GM18907 (cell line): ENCODE measurements at regions not wholly inside any gene's neighbourhood (a gene's known extent, or its start where the extent isn't known, plus 50 kb on each side); places are given as distances from the start of the nearest gene placed in this dataset.
"Not testable (repeated sequence)": the region's sequence is repeated elsewhere in the genome, so short reads cannot be mapped to it uniquely, and the experiment has no call there.

Source experiments
- ATAC-seq: cut with Tn5 transposase; IDR thresholded peaks from one replicate; pipeline ENCODE4 v1.9.1; 2021; ENCODE audit warnings: mild to moderate bottlenecking, moderate library complexity; ENCODE audit not compliant: unreplicated experiment

DNA sequence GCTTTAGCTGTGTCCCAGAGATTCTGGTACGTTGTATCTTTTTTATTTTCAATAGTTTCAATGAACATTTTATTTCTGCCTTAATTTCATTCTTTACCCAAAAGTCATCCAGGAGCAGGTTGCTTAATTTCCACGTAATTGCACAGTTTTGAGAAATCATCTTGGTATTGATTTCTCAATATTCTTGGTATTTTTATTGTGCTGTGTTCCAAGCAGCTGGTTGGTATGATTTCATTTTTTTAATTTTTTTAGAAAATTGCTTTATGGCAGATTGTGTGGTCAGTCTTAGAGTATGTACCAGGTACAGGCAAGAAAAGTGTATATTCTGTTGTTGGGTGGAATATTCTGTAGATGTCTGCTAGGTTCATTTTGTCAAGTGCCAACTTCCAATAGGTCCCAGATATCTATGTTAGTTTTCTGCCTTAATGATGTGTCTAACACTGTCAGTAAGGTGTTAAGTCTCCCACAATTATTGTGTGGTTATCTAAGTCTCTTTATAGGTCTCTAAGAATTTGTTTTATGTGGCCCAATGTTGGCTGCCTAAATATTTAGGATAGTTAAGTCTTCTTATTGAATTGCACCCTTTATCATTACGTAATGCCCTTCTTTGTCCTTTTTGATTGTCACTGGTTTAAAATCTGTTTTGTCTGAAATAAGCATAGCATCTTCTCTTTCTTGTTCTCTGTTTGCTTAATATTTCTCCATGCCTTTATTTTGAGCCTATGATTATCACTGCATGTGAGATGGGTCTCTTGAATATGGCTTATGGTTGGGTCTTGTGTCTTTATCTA is 366.9 kb upstream of the IRAK1BP1 start:
- no peak for ATAC-seq

DNA sequence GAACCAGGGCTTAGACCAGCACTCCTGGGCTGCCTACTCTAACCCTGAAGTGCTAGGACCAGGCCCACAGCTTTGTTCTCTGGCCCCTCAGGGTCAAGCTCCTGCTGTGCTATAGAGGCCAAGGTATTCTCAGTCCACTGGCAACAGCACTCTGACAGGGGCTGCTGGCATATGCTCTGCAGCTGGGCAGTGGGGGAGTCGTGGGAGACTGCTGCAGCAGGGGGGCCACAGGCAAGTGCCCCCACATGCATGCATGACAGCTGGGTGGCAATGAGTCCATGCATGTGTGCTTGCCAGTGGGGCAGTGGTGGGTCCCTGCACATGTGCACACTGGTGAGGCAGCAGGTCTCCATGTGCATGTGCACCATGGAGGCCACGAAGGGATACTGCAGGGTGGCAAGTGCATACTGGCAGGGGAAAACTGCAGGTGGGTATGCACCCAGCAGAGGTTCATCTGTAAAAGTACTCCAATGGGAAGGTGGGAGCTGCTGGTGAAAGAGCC is 364.9 kb upstream of the IRAK1BP1 start:
- ATAC-seq = no peak

DNA sequence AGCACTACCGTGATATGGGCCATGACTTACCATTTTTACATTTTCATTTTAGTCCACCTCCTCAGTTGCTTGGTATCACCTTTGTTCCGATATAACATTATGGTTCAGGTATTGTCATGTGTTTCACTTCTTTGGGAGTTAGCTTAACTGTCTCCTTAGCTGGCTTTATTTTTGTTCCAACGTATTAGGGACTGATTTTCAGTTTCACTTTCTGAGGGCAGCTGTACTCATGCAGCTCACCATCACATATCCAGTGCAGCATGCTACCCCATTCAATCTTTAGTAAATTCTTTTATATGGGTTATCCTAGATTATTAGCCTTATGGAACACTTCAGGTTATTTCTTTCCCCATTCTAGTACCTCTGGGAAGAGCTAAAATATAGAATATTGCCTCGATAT is 362.2 kb upstream of the IRAK1BP1 start:
- ATAC-seq = no peak

DNA sequence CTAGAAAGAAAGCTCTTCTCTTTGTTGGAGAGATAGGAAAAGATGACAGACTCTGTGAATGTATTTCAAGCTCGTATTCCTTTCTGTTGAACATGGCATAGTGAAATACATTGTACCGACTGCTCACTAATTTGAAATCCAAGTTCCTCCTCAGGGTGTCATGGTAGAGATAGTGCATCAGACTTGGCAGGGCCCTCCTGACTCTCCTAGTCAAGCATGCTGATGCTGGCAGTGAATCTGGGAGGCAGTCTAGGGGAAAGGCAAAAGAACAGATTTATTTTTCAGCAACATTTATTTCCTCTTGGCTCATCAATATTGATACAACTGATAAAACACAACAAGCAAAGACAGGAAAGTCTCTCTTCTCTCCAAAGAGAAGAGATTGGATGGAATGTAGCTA is 356.3 kb upstream of the IRAK1BP1 start:
- ATAC-seq = no peak

DNA sequence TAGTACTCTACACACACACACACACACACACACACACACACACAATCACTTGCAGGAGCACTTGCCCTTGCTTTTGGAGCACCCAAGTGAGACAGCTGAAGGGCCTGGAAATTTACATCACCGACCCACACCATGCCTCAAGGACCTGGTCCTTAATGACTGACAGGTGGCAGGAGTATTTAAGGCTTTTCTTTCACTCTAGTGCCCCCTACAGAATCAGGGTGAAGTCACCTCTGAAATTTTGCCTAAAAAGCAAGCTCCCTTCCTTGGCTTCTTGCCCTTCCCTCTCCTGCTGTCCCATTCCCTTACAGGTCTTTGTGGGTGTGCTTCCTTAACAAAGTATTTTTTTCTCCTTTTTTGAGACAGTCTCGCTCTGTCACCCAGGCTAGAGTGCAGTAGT is 353.5 kb upstream of the IRAK1BP1 start:
- ATAC-seq = no peak

DNA sequence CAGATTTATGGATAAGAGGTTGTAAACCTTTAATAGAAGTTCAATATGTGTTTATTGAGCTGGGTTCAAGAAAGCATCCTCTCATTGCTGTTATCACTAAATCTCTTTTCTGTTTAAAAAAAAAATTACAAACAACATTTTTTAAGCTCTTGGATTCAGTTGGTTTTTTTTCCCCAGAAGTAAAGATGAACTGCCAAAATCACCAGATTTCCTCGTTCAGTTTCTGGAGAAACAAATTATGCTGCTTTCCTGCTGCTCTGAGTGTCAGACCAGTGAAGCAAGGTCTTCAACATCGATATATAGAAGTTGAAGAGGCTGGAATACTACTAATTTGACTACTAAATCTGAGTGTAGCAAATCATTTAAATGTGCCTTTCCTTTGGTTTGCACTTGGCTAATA is 352.1 kb upstream of the IRAK1BP1 start:
- ATAC-seq = no peak

DNA sequence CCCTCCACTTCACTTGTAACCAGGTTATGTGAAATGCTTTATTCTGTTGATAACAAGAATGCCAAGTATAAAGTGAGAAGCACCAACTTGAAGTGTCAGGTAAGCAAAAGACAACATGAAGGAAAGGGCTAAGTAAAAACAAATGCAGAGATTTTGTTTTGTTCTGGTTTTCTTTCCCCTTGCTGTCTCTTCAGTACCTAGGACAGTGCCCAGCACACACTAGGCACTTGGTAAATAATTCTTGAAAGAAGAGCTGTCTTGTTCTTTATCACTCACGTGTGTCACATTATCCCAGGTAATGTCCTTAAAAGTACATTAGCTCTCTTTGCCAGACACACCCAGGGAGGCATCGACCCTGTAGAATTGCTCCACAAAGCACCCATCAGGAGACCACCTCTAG is 350.0 kb upstream of the IRAK1BP1 start:
- no peak for ATAC-seq

DNA sequence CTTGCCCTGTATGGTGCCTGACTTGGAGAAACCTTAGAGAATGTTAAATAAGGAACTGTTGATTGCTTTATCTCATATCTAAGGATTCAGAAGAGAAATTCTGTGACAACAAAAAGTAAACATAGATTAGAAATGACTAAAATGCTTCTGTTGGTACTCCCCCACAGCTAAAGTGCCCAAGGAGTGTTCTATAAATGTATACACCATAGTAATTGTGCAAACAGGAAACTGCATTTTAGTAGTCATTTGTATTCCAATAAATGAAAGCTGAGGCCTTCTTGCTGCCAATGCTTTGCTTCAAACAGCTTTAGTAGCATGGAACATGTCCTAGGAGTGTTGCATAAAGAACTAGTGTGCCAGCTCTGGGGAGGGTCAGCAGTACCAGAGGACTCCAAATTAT is 343.7 kb upstream of the IRAK1BP1 start:
- ATAC-seq = no peak

DNA sequence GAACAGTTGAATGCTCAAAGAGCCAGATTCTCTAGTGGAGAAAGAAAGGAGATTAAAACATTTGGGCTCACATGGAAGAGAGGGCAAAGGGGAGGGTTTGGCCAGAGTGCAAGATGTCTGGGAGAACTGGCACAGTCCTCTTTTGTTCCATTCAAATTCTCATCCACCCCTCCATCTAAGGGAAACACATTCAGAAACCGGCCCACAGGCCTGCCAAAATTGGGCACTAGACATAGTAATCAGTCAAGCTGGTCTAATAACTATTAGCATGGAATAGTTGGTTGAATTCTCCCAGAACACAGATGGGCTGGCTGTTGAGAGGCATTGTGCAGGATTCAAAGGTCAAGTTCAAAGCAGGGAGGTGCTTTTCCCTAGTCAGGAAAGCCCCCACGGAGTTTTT is 341.4 kb upstream of the IRAK1BP1 start:
- no peak for ATAC-seq

DNA sequence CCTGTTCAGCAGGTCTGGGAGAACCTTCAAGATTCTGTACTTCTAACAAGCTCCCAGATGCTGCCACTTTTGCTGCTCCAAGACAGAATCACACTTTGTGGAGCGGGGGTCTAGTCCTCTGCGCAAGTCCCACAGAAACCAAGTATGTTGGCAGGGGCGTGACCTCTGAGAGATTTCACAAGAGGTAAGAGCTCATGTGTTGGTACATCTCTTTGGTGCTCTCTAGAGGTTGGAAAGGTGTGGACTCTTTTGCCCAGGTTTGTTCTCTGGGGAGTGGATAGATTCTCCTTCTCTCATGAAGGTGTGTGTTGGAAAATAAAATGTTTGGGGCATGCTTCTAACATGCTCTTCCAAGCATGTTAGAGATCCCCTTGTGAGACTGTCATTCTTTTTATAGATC is 340.9 kb upstream of the IRAK1BP1 start:
- ATAC-seq = no peak

DNA sequence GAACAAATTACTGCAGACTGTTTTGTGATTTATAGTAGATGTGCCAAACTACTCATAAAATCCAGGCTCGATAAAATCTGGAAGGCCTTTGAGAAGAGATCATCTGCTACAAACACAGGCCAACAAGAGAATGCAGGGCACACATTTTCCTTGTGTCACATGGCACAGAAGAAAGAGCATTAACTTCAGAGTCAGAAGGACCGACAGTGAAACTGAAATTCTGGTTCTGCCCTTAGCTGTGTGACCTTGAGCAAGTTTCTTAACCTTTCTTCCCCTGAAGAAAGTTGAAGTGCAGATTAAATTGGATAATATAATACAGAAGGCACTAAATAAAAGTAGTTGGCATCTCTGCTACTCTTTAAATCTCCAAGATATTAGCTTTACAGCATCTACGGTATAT is 338.4 kb upstream of the IRAK1BP1 start:
- no peak for ATAC-seq

DNA sequence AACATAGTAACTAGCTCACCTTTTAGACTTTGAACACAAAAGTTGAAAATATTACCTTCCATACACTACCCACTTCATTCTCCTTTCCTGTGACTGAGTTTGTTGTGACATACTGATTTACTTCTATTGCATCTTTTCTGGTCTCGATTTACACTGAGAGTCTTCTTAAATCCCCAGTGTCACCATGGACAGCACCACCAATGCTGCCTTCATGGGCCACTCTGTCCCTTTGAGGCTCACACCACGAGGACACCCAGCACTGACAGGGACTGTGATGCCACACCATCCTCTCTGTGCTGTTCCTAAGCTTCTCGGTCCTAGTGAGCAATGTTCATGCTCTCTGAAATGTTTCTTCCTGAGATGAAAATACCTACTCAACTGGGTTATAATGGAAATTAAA is 337.1 kb upstream of the IRAK1BP1 start:
- ATAC-seq = no peak

DNA sequence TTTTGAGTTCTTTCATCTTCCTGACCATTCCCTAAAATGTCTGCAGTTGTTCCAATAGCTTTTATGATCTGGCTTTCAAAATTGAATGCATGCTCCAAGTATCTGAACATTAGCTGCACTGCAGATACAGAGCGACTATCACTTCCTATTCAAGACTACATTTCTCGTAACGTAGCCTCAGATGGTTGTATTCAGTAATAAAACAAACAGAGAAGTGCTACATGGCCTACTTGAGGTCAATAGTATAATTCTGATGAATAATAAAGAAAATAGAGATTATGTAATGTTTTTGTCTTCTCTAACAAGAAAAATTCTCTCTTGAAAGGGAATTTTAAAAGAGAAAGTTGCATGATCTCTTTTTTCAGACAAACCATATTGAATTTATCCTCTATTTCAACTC is 333.9 kb upstream of the IRAK1BP1 start:
- ATAC-seq = no peak

DNA sequence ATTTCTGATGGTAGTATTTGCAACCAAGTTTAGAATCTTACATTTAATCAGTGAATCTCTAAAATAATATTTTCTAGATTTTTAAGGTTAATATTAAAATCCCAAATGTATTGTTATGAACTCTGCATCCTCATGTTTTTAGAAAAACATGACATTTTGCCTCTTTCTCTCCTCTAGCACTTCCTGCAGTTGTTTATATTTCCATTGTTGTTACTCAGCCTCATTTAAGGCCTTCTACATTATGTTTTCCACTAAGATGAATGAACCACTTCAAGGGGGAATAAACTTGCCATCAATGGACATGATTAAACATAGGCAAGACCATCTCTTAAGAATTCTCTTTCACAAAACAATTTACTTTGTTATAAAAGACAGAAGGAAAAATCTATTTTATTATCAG is 333.5 kb upstream of the IRAK1BP1 start:
- ATAC-seq = no peak

DNA sequence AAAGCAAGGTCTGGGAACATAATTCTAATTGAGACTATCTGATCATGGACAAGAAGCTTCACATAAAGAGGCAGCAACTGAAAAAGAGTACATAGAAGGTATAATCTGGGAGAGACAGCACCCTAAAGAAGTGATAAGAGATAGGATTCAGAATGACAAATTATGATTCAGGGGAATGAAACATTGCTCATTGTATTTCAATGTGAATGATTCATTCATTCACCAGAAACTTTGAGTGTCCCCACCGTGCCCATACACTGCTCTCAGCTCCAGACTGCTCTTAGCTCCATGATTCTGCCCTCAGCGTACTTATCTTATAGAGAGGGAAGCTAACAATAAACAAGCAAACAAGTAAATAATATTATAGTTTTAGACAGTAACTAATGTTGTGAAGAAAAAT is 329.3 kb upstream of the IRAK1BP1 start:
- no peak for ATAC-seq

DNA sequence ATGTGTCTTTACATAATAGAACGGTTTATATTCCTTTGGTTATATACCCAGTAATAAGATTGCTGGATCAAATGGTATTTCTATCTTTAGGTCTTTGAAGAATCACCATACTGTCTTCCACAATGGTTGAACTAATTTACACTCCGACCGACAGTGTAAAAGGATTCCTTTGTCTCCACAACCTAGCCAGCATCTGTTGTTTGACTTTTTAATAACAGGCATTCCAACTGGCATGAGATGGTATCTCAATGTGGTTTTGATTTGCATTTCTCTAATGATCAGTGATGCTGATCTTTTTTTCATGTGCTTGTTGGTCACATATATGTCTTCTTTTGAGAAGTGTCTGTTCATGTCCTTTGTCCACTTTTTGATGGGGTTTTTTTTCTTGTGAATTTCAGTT is 319.7 kb upstream of the IRAK1BP1 start:
- not testable (repeated sequence) for ATAC-seq

DNA sequence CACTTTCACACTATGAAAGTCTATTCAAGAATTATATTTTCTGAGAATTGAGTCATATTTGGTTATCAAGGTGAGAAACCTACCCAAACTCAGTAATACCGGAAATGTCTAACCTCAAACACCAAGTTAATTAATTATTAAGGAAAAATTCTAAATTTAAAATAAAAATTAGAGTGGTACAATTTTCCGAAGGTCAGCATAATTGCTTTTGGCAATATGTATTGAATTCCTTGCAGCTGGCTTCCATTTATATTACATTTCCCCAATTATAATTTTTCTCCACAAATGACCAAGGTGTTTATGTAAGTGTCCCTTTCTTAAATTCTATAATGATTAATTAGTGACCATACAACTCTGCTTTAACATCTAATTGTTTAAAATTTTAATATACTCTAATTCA is 316.0 kb upstream of the IRAK1BP1 start:
- no peak for ATAC-seq

DNA sequence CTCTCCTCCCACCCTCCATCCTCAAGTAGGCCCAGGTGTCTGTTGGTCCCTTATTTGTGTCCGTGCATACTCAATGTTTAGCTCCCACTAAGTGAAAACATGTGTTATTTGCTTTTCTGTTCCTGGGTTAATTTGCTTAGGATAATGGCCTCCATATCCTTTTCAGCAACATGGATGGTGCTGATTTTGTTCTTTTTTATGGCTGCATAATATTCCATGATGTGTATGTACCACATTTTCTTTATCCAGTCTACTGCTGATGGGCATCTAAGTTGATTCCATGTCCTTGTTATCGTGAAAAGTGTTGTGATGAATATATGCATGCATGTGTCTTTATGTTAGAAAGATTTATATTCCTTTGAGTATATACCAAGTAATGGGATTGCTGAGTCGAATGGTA is 314.9 kb upstream of the IRAK1BP1 start:
- no peak for ATAC-seq

DNA sequence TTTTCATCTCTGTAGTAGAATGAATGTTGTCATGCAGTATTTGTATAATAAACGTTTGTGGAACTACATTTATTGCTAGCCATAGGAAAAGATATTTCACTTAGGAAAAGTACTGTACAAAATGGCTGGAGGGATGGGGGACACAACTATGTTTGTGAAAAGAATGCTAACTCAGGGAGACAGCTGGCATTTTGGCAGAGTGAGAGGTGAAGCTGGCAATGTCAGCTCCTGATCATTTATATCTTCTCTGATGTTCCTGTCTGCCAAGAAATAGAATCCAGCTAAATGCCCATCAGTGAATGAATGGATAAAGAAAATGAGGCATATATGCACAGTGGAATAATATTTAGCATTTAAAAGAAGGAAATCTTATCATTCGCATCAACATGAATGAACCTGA is 313.0 kb upstream of the IRAK1BP1 start:
- no peak for ATAC-seq

DNA sequence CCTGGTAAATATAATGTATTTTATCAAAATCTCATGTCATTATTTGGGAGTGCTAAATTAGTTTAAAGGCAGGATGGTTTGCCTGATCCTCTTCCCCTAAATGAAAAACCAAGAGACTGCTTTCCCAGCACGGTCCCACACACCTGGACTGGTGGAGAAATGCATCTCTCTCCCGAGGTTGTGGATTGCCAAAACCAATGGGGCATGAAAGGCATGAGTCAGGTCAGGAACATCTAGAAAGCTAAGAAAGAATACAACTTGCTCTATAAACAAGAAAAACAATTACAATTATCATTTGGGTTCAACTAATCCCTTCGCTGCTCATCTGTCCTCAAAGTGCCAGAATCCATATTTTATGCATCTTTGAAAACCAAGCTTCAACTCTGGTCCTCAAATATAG is 308.3 kb upstream of the IRAK1BP1 start:
- ATAC-seq = no peak

DNA sequence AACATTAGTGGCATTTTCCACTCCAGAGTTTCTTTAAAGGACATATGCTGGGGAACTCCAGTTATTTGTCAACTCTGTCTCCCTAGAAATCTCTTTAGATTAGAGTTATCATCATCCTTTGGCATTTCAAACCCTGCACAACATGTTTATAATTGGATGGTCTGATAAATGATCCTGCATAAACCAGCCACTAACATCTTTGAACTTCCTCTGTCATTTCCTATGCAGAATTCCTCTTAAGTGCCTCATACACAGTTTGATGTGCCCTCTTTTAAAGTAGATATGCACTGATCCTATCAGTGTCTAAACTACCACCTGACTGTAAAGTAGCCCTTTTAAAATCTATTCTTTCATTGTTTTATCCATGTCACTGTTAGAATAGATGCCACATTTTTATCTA is 306.3 kb upstream of the IRAK1BP1 start:
- no peak for ATAC-seq

DNA sequence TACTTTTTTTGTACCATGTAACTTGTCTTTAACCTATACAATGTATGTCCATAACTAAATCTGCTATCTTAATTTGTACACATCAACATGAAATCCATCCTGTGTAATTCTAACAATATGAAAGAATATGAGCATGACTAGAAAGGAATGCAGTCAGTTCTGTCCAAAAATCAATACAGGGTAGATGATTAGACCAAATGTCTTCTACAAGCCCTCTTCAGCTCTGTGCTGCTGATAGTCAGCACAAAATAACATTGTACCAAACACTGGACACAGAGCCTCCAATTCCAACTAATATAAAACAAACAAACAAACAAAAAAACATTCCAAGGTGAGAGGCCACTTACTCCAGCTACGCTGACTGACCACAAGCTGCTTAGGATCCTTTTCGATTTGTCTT is 301.4 kb upstream of the IRAK1BP1 start:
- no peak for ATAC-seq

DNA sequence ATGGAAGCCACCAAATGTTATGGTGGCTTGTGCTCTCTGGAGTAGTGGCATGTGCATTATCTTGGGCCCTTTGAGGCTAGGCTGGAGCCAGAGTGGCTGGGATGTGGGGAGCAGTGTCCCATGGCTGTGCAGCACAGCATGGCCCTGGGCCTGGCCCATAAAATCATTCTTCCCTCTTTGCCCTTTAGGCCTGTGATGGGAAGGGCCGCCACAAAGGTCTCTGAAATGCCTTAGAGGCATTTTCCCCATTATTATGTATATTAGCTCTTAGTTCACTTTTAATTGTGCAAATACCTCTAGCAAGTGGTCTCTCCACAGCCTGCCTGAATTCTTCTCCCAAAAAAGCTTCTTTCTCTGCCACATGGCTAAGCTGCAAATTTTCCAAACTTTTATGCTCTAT is 297.3 kb upstream of the IRAK1BP1 start:
- no peak for ATAC-seq
